Kidney (tissue), 13 donors: ENCODE measurements at regions not wholly inside any gene's neighbourhood (a gene's known extent, or its start where the extent isn't known, plus 50 kb on each side); places are given as distances from the start of the nearest gene placed in this dataset.

ENCODE experiments used
- DNase-seq, 5 donors: peaks; one replicate each; pipeline ENCODE4 v3.0.0-alpha.2; 2013 to 2020
- FAIRE-seq: peaks from 2 replicates; lab custom pipeline; 2012; peaks lifted over from hg19 to GRCh38; lab: Jason Lieb, UNC
- H3K27ac ChIP-seq, 2 donors: one replicate each; pipeline ENCODE4 v1.7.0; 2013; ENCODE audit warnings: low read depth in 2 of 2, low read length in 2 of 2, inconsistent platforms in 1 of 2
- H3K27me3 ChIP-seq: one replicate; pipeline ENCODE4 v1.7.1; 2013; ENCODE audit warnings: low read length, inconsistent platforms; ENCODE audit not compliant: control insufficient read depth, insufficient read depth
- H3K36me3 ChIP-seq, 3 donors: one replicate each; pipeline versions ENCODE4 v1.7.0 to v1.7.1; 2013; ENCODE audit warnings: low read length in 3 of 3, control low read depth in 1 of 3, inconsistent platforms in 1 of 3; ENCODE audit not compliant: insufficient read depth in 3 of 3, control insufficient read depth in 2 of 3
- H3K4me1 ChIP-seq, 3 donors: one replicate each; pipeline versions ENCODE4 v1.7.0 to v1.7.1; 2013; ENCODE audit warnings: low read length in 3 of 3, inconsistent platforms in 1 of 3, low read depth in 1 of 3; ENCODE audit not compliant: control insufficient read depth in 2 of 3, insufficient read depth in 2 of 3
- H3K4me3 ChIP-seq, 3 donors: one replicate each; pipeline versions ENCODE4 v1.7.0 to v1.8.1; 2013; ENCODE audit warnings: low read length in 3 of 3, control low read depth in 1 of 3, inconsistent platforms in 1 of 3
- H3K9ac ChIP-seq, 3 donors: one replicate each; pipeline versions ENCODE4 v1.7.0 to v1.7.1; 2013; ENCODE audit warnings: low read length in 3 of 3, control low read depth in 1 of 3, inconsistent platforms in 1 of 3
- H3K9me3 ChIP-seq, 3 donors: one replicate each; pipeline versions ENCODE4 v1.7.0 to v1.7.1; 2013; ENCODE audit warnings: low read length in 3 of 3, control low read depth in 1 of 3, inconsistent platforms in 1 of 3; ENCODE audit not compliant: control insufficient read depth in 2 of 3, insufficient read depth in 1 of 3
- CTCF ChIP-seq: IDR thresholded peaks from 3 replicates; pipeline ENCODE4 v1.5.1; 2012; ENCODE audit warnings: mild to moderate bottlenecking, moderate library complexity, borderline replicate concordance; ENCODE audit not compliant: insufficient read depth; ENCODE audit errors: extremely low read depth
- intact Hi-C: fragments of 100-400 bp; cut with DNase I; formaldehyde crosslinking; loops from one replicate; pipeline ENCODE4 v1.11.1; 2022
- donor health status: control.
- donor health status: control.
- donor health status: control.
- donor health status: control.
- donor health status: control.
- donor health status: DM: yes; HTN: yes; CAD: no.
- donor health status: Normal renal cell carcinoma (clear cell type).

DNA sequence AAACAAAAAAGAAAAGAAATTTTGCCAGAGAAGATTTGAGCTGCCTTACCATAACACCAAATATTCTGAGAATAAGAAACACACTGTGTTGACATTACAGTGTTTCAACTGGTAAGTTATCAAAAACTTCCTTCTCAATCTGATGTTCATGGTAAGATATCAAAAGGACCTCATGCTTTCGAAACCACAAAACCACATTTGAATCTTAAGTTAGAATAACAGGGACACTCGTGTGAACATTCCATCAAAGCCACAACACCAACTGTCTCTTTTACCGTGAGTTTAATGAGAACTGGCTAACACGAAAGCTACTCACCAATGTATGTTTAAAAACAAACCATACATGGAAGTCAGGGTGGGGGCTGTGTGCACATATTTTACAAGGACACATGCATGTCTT, 73.0 kb upstream of the OPRM1 start:
- H3K4me3 ChIP-seq: no peak overlapping the region
- H3K36me3 ChIP-seq: no peaks in the 10 kb centered on the region
- H3K27me3 ChIP-seq: no peaks in the 10 kb centered on the region
- H3K9ac ChIP-seq: no peak overlapping the region
- intact Hi-C loops: no loop called here
- DNase-seq: no peak
- no peak overlapping the region for H3K27ac ChIP-seq
- no peak for TF ChIP-seq CTCF
- H3K4me1 ChIP-seq: no peaks in the 10 kb centered on the region
- no peak for FAIRE-seq
- H3K9me3 ChIP-seq: no peaks in the 10 kb centered on the region

DNA sequence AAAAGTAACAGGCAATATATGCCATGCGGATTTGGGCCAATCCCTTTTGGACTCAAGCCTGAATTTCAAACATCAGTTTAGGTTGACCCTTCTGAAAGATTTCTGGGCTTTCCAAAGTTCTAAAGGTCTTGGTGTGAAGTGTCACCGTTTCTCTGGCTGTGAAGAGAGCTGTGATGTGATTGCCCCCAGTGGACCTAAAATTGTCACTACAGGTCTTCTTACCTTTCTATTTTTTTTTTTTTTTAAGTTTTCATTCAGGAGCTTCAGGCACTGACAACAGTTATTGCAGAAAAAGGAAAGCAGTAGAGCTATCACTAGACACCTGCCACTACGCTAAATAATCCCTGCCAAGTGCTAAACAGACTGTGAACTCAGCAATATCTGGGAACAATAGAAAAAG, 75.7 kb upstream of the OPRM1 start:
- intact Hi-C loops: no loop called here
- FAIRE-seq: no peak

DNA sequence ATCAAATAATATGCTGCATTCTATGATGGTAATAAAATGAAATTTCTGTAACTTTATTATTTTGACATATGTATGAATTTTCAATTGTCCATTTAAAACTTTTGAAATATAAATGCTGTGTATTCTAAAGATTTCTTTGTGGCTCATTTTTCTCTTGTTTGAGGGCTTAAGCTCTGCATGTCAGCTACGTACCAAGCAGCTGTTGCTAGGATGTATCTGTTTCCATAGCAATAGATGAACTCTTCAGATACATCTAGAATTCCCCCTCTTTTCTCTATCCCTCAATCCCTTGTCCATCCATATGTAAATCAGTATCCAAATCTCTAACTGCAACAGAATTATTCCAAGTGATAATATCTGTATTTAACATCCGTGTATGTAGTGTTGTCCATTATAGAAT, 76.5 kb upstream of the OPRM1 start:
- H3K4me1 ChIP-seq: no peaks in the 10 kb centered on the region
- no peak overlapping the region for H3K27ac ChIP-seq
- no peaks in the 10 kb centered on the region for H3K36me3 ChIP-seq
- TF ChIP-seq CTCF: no peak
- DNase-seq: no peak
- H3K27me3 ChIP-seq: no peaks in the 10 kb centered on the region
- FAIRE-seq: no peak
- H3K4me3 ChIP-seq: no peak overlapping the region
- no peak overlapping the region for H3K9ac ChIP-seq
- H3K9me3 ChIP-seq: no peaks in the 10 kb centered on the region
- intact Hi-C loops: no loop called here

More for the DNA sequence above, 75.7 kb upstream of the OPRM1 start:
- Histone ChIP-seq H3K9ac (no peak overlapping the region), H3K4me3 (no peak overlapping the region), H3K4me1 (no peaks in the 10 kb centered on the region), H3K27me3 (no peaks in the 10 kb centered on the region), H3K36me3 (no peaks in the 10 kb centered on the region), H3K9me3 (no peaks in the 10 kb centered on the region), H3K27ac (no peak overlapping the region)
- DNase-seq: no peak
- no peak for TF ChIP-seq CTCF

DNA sequence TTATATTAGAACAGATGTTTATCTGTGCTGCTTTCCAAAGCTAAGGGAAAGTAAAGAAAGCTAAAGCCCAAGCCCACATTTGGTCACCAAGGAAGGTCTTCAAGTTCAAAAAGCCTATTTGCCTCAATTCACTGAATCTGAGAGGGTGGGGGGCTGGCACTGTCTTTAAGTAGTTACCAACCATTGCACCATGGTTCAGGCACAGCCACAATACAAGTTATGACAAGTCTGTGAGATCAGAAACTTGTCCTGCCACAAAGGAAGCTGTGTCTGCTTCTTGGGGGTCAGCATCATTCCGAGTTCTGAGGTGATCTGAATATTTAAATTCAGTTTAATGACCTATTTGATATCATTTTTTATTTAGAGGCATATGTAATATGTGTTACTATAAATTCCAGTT, 78.3 kb upstream of the OPRM1 start:
- Histone ChIP-seq H3K27me3 (no peaks in the 10 kb centered on the region), H3K27ac (no peak overlapping the region), H3K9ac (no peak overlapping the region), H3K36me3 (no peaks in the 10 kb centered on the region), H3K4me3 (no peak overlapping the region), H3K9me3 (no peaks in the 10 kb centered on the region), H3K4me1 (no peaks in the 10 kb centered on the region)
- FAIRE-seq: no peak
- TF ChIP-seq CTCF: no peak
- intact Hi-C loops: no loop called here
- DNase-seq: no peak
